Vagina (tissue), 2 donors: ENCODE measurements at regions not wholly inside any gene's neighbourhood (a gene's known extent, or its start where the extent isn't known, plus 50 kb on each side); places are given as distances from the start of the nearest gene placed in this dataset.
A peak's percentile ranks its signal among the peaks of the same experiment; 100 is the strongest.

Source experiments
- DNase-seq, 2 donors: peaks; one replicate each; pipeline ENCODE4 v3.0.0-alpha.2; 2017; ENCODE audit errors: extremely low spot score in 2 of 2
- H3K27ac ChIP-seq: fragments of 200-600 bp; sonication (generic); one replicate; pipeline ENCODE4 v1.5.1; 2019
- H3K27me3 ChIP-seq: fragments of 200-600 bp; sonication (generic); one replicate; pipeline ENCODE4 v1.5.1; 2019
- H3K36me3 ChIP-seq, 2 donors: fragments of 200-600 bp; sonication (generic); one replicate each; pipeline ENCODE4 v1.5.1; 2017 to 2019
- H3K4me1 ChIP-seq: fragments of 200-600 bp; sonication (generic); one replicate; pipeline ENCODE4 v1.5.1; 2019
- H3K4me3 ChIP-seq, 2 donors: fragments of 200-600 bp; sonication (generic); 1 replicate in 1 of 2; 2 replicates in 1 of 2; pipeline ENCODE4 v1.5.1; 2016 to 2019
- H3K9me3 ChIP-seq: fragments of 200-600 bp; sonication (generic); one replicate; pipeline ENCODE4 v1.5.1; 2019
- CTCF ChIP-seq, 3 experiments: fragments of 450-650 bp in 2 of 3; fragments of 200-600 bp in 1 of 3; sonication (generic) in 1 of 3; IDR thresholded peaks; one replicate each; pipeline ENCODE4 v1.5.1; 2017 to 2019; ENCODE audit warnings: antibody characterized with exemption in 3 of 3, mild to moderate bottlenecking in 2 of 3, moderate library complexity in 2 of 3
- POLR2A ChIP-seq, 2 donors: fragments of 450-650 bp; IDR thresholded peaks; one replicate each; pipeline ENCODE4 v1.6.1; 2017; ENCODE audit warnings: antibody characterized with exemption in 2 of 2, mild to moderate bottlenecking in 2 of 2, moderate library complexity in 2 of 2
- POLR2AphosphoS5 ChIP-seq, 2 donors: sonication (generic); formaldehyde crosslinking; IDR thresholded peaks; one replicate each; pipeline ENCODE4 v1.9.0; 2017; ENCODE audit warnings: antibody characterized with exemption in 2 of 2, mild to moderate bottlenecking in 2 of 2, low read depth in 1 of 2; ENCODE audit not compliant: insufficient read depth in 1 of 2
- intact Hi-C: fragments of 100-400 bp; cut with DNase I; formaldehyde crosslinking; loops from one replicate; pipeline ENCODE4 v1.15.1; 2023

GRCh38 chr11:19513253-19513652 lies 199.4 kb upstream of the NAV2 start:
- H3K9me3 ChIP-seq, result no peaks in the 10 kb centered on the region
- H3K36me3 ChIP-seq, result no peaks in the 10 kb centered on the region
- H3K4me3 ChIP-seq, result no peak overlapping the region
- no peaks in the 10 kb centered on the region for H3K27me3 ChIP-seq
- intact Hi-C loops, result no loop called here
- TF ChIP-seq CTCF (IDR thresholded peaks at IDR 0.05) (no peak), POLR2AphosphoS5 (IDR thresholded peaks at IDR 0.05; ENCODE audit: insufficient read depth in 1 of 2, low read depth in 1 of 2) (no peak), POLR2A (IDR thresholded peaks at IDR 0.05) (no peak)
- H3K27ac ChIP-seq, result no peak overlapping the region
- peak in 1 of 2 donors; percentile 70 for DNase-seq
- peaks cover 13% of the 10 kb centered on the region for H3K4me1 ChIP-seq

- no peaks in the 10 kb centered on the region for H3K9me3 ChIP-seq
- H3K27ac ChIP-seq, result no peak overlapping the region
- no peak overlapping the region for H3K4me3 ChIP-seq
- peaks cover 19% of the 10 kb centered on the region for H3K4me1 ChIP-seq
- no peak for DNase-seq
- no peaks in the 10 kb centered on the region for H3K27me3 ChIP-seq
- H3K36me3 ChIP-seq, result no peaks in the 10 kb centered on the region
- no peak for TF ChIP-seq POLR2AphosphoS5 (IDR thresholded peaks at IDR 0.05; ENCODE audit: insufficient read depth in 1 of 2, low read depth in 1 of 2)
- no peak for TF ChIP-seq POLR2A (IDR thresholded peaks at IDR 0.05)
- TF ChIP-seq CTCF (IDR thresholded peaks at IDR 0.05), result no peak
- intact Hi-C loops, result no loop called here
These were observed 200.0 kb upstream of the NAV2 start for GRCh38 chr11:19512618-19513017.

- H3K36me3 ChIP-seq, result no peaks in the 10 kb centered on the region
- peak overlapping the region in 1 of 2 donors; percentile 7 for H3K4me3 ChIP-seq
- peaks cover 19% of the 10 kb centered on the region for H3K4me1 ChIP-seq
- intact Hi-C loops, result no loop called here
- H3K27me3 ChIP-seq, result no peaks in the 10 kb centered on the region
- H3K9me3 ChIP-seq, result no peaks in the 10 kb centered on the region
- TF ChIP-seq POLR2A (IDR thresholded peaks at IDR 0.05) (no peak), POLR2AphosphoS5 (IDR thresholded peaks at IDR 0.05; ENCODE audit: insufficient read depth in 1 of 2, low read depth in 1 of 2) (no peak)
- H3K27ac ChIP-seq, result peak overlapping the region; percentile 20
- DNase-seq, result peak in 1 of 2 donors; percentile 92
These were observed 201.0 kb upstream of the NAV2 start for GRCh38 chr11:19511413-19512183.

GRCh38 chr11:19511066-19511412 lies 201.6 kb upstream of the NAV2 start:
- intact Hi-C loops, result no loop called here
- Histone ChIP-seq H3K9me3 (no peaks in the 10 kb centered on the region), H3K36me3 (no peaks in the 10 kb centered on the region), H3K4me3 (no peak overlapping the region), H3K27ac (no peak overlapping the region), H3K27me3 (no peaks in the 10 kb centered on the region), H3K4me1 (peaks cover 19% of the 10 kb centered on the region)
- no peak for TF ChIP-seq POLR2A (IDR thresholded peaks at IDR 0.05)
- TF ChIP-seq POLR2AphosphoS5 (IDR thresholded peaks at IDR 0.05; ENCODE audit: insufficient read depth in 1 of 2, low read depth in 1 of 2), result no peak
- TF ChIP-seq CTCF (IDR thresholded peaks at IDR 0.05), result no peak
- DNase-seq, result no peak

GRCh38 chr11:19510468-19510867 lies 202.2 kb upstream of the NAV2 start:
- no peak for DNase-seq
- no peak overlapping the region for H3K4me3 ChIP-seq
- no peaks in the 10 kb centered on the region for H3K36me3 ChIP-seq
- no peaks in the 10 kb centered on the region for H3K9me3 ChIP-seq
- H3K27ac ChIP-seq, result no peak overlapping the region
- intact Hi-C loops, result no loop called here
- no peak for TF ChIP-seq POLR2AphosphoS5 (IDR thresholded peaks at IDR 0.05; ENCODE audit: insufficient read depth in 1 of 2, low read depth in 1 of 2)
- no peak for TF ChIP-seq POLR2A (IDR thresholded peaks at IDR 0.05)
- no peak for TF ChIP-seq CTCF (IDR thresholded peaks at IDR 0.05)
- peaks cover 19% of the 10 kb centered on the region for H3K4me1 ChIP-seq
- H3K27me3 ChIP-seq, result no peaks in the 10 kb centered on the region
